ENCODE measurements at regions not wholly inside any gene's neighbourhood (a gene's known extent, or its start where the extent isn't known, plus 50 kb on each side); places are given as distances from the start of the nearest gene placed in this dataset.

GRCh38 chr6:148175550-148176188, 167.0 kb upstream of the SASH1 start:
- Histone ChIP-seq H3K36me3 (ENCODE audit: insufficient read depth, low read length) (no peaks in the 10 kb centered on the region), H3K79me2 (ENCODE audit: insufficient read depth, low read length) (no peaks in the 10 kb centered on the region), H3K27ac (ENCODE audit: low read length) (no peak overlapping the region), H2AFZ (ENCODE audit: low read depth, low read length) (no peak overlapping the region), H3K9ac (ENCODE audit: low read depth, low read length) (no peak overlapping the region), H3K4me3 (ENCODE audit: low read depth in 1 of 2, low read length in 2 of 2) (no peak overlapping the region), H3K4me1 (ENCODE audit: insufficient read depth, low read length) (no peaks in the 10 kb centered on the region), H3K9me3 (ENCODE audit: insufficient read depth, low read length, severe bottlenecking) (no peaks in the 10 kb centered on the region), H3K4me2 (ENCODE audit: insufficient read depth, low read length) (no peak overlapping the region), H4K20me1 (ENCODE audit: insufficient read depth, low read length) (no peaks in the 10 kb centered on the region), H3K27me3 (ENCODE audit: insufficient read depth, low read length, poor library complexity) (peaks cover 6% of the 10 kb centered on the region)
- no peak for ATAC-seq (ENCODE audit: insufficient read depth, low read depth)
- no peak for TF ChIP-seq EZH2 (IDR thresholded peaks at IDR 0.05; ENCODE audit: borderline replicate concordance, low read depth, low read length, severe bottlenecking)
- TF ChIP-seq, protein P1, sequence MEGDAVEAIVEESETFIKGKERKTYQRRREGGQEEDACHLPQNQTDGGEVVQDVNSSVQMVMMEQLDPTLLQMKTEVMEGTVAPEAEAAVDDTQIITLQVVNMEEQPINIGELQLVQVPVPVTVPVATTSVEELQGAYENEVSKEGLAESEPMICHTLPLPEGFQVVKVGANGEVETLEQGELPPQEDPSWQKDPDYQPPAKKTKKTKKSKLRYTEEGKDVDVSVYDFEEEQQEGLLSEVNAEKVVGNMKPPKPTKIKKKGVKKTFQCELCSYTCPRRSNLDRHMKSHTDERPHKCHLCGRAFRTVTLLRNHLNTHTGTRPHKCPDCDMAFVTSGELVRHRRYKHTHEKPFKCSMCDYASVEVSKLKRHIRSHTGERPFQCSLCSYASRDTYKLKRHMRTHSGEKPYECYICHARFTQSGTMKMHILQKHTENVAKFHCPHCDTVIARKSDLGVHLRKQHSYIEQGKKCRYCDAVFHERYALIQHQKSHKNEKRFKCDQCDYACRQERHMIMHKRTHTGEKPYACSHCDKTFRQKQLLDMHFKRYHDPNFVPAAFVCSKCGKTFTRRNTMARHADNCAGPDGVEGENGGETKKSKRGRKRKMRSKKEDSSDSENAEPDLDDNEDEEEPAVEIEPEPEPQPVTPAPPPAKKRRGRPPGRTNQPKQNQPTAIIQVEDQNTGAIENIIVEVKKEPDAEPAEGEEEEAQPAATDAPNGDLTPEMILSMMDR (IDR thresholded peaks at IDR 0.05; ENCODE audit: borderline replicate concordance, extremely low read depth, low read length, poor library complexity, severe bottlenecking): no peak
- no peak for DNase-seq

DNA sequence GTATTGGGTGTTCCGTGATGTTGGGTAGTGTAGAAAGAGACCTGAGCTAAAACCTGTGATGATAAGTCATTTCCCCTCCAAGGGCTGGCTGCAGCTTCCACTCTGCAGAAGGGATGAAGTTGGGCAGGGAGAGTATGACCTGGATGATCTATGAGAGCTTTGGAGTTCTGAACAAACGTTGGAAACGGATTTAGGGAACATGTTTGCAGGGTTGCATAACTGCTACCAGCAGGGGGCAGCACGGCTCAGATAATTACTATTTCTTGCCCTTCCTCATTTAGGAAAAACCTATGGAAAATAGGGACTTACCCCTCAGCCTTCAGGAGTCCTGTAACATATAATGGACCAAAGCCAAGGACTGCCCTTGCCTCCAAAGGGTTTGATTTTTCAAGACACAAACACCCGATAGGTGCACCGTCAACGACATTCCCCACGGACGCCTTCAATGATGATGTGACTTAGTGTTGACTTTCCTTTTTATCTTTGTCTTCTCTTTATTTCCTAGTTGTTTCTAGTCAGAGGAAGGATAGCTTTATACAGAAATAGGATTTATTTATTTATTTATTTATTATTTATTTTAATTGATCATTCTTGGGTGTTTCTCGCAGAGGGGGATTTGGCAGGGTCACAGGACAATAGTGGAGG, 164.9 kb upstream of the SASH1 start:
- no peak overlapping the region for H3K9ac ChIP-seq (ENCODE audit: low read depth, low read length)
- H3K27me3 ChIP-seq (ENCODE audit: insufficient read depth, low read length, poor library complexity): peaks cover 14% of the 10 kb centered on the region
- no peak overlapping the region for H3K4me2 ChIP-seq (ENCODE audit: insufficient read depth, low read length)
- H3K4me1 ChIP-seq (ENCODE audit: insufficient read depth, low read length): no peaks in the 10 kb centered on the region
- TF ChIP-seq, protein P1 (IDR thresholded peaks at IDR 0.05; ENCODE audit: borderline replicate concordance, extremely low read depth, low read length, poor library complexity, severe bottlenecking): peak; percentile 72
- TF ChIP-seq EZH2 (IDR thresholded peaks at IDR 0.05; ENCODE audit: borderline replicate concordance, low read depth, low read length, severe bottlenecking): no peak
- DNase-seq: peak; percentile 27
- no peaks in the 10 kb centered on the region for H4K20me1 ChIP-seq (ENCODE audit: insufficient read depth, low read length)
- no peak for ATAC-seq (ENCODE audit: insufficient read depth, low read depth)
- no peak overlapping the region for H3K4me3 ChIP-seq (ENCODE audit: low read depth in 1 of 2, low read length in 2 of 2)
- no peak overlapping the region for H3K27ac ChIP-seq (ENCODE audit: low read length)
- no peak overlapping the region for H2AFZ ChIP-seq (ENCODE audit: low read depth, low read length)
- no peaks in the 10 kb centered on the region for H3K79me2 ChIP-seq (ENCODE audit: insufficient read depth, low read length)
- H3K9me3 ChIP-seq (ENCODE audit: insufficient read depth, low read length, severe bottlenecking): no peaks in the 10 kb centered on the region
- no peaks in the 10 kb centered on the region for H3K36me3 ChIP-seq (ENCODE audit: insufficient read depth, low read length)

GRCh38 chr6:148179786-148180185, 162.9 kb upstream of the SASH1 start:
- TF ChIP-seq, protein P1 (IDR thresholded peaks at IDR 0.05; ENCODE audit: borderline replicate concordance, extremely low read depth, low read length, poor library complexity, severe bottlenecking): peak; percentile 48
- no peak for TF ChIP-seq EZH2 (IDR thresholded peaks at IDR 0.05; ENCODE audit: borderline replicate concordance, low read depth, low read length, severe bottlenecking)
- Histone ChIP-seq H4K20me1 (ENCODE audit: insufficient read depth, low read length) (no peaks in the 10 kb centered on the region), H3K36me3 (ENCODE audit: insufficient read depth, low read length) (no peaks in the 10 kb centered on the region), H3K4me2 (ENCODE audit: insufficient read depth, low read length) (no peak overlapping the region), H3K9ac (ENCODE audit: low read depth, low read length) (no peak overlapping the region), H3K4me3 (ENCODE audit: low read depth in 1 of 2, low read length in 2 of 2) (no peak overlapping the region), H3K27me3 (ENCODE audit: insufficient read depth, low read length, poor library complexity) (peaks cover 27% of the 10 kb centered on the region), H3K27ac (ENCODE audit: low read length) (no peak overlapping the region), H3K79me2 (ENCODE audit: insufficient read depth, low read length) (no peaks in the 10 kb centered on the region), H3K4me1 (ENCODE audit: insufficient read depth, low read length) (no peaks in the 10 kb centered on the region), H3K9me3 (ENCODE audit: insufficient read depth, low read length, severe bottlenecking) (no peaks in the 10 kb centered on the region), H2AFZ (ENCODE audit: low read depth, low read length) (no peak overlapping the region)
- no peak for ATAC-seq (ENCODE audit: insufficient read depth, low read depth)
- no peak for DNase-seq
